ENCODE measurements at regions not wholly inside any gene's neighbourhood (a gene's known extent, or its start where the extent isn't known, plus 50 kb on each side); places are given as distances from the start of the nearest gene placed in this dataset.

GRCh38 chr6:22135395-22135794 is 161.4 kb downstream of the PRL start:
- TF ChIP-seq CTCF (IDR thresholded peaks at IDR 0.05; ENCODE audit: insufficient read depth, low read depth, low read length), result no peak
- TF ChIP-seq EZH2 (IDR thresholded peaks at IDR 0.05; ENCODE audit: insufficient read depth, low read length), result no peak
